BJ (cell line): ENCODE measurements at regions not wholly inside any gene's neighbourhood (a gene's known extent, or its start where the extent isn't known, plus 50 kb on each side); places are given as distances from the start of the nearest gene placed in this dataset.

ENCODE experiments used
- CTCF ChIA-PET: fragments of 350-600 bp; formaldehyde crosslinking; extraction: SDS; loops from one replicate; lab custom pipeline; 2021; ENCODE audit warnings: antibody characterized with exemption, inconsistent platforms; lab: Yijun Ruan, JAX
- POLR2A ChIA-PET: fragments of 300-600 bp; sonication (Branson Sonifier 250); formaldehyde crosslinking; extraction: SDS; loops from one replicate; lab custom pipeline; 2021; ENCODE audit warnings: antibody characterized with exemption; lab: Charles Lee
- DNase-seq: peaks from one replicate; pipeline ENCODE4 v3.0.0-alpha.2; 2011; ENCODE audit warnings: low read depth
- H3K27me3 ChIP-seq: 2 replicates; pipeline ENCODE4 v1.6.0; 2011; ENCODE audit warnings: low read length; ENCODE audit not compliant: control insufficient read depth, insufficient read depth
- H3K36me3 ChIP-seq: 2 replicates; pipeline ENCODE4 v1.5.1; 2011; ENCODE audit warnings: low read length; ENCODE audit not compliant: control insufficient read depth, insufficient read depth
- H3K4me3 ChIP-seq: 2 replicates; pipeline ENCODE4 v1.5.1; 2011; ENCODE audit warnings: low read depth, mild to moderate bottlenecking, control low read depth, low read length
- TF ChIP-seq, protein P1 (sequence below): IDR thresholded peaks from 2 replicates; pipeline ENCODE4 v1.5.1; 2011; ENCODE audit warnings: low read depth, mild to moderate bottlenecking, control low read depth, inconsistent platforms, low read length, moderate library complexity; ENCODE audit not compliant: insufficient read depth

- no peak for DNase-seq
- TF ChIP-seq, protein P1, sequence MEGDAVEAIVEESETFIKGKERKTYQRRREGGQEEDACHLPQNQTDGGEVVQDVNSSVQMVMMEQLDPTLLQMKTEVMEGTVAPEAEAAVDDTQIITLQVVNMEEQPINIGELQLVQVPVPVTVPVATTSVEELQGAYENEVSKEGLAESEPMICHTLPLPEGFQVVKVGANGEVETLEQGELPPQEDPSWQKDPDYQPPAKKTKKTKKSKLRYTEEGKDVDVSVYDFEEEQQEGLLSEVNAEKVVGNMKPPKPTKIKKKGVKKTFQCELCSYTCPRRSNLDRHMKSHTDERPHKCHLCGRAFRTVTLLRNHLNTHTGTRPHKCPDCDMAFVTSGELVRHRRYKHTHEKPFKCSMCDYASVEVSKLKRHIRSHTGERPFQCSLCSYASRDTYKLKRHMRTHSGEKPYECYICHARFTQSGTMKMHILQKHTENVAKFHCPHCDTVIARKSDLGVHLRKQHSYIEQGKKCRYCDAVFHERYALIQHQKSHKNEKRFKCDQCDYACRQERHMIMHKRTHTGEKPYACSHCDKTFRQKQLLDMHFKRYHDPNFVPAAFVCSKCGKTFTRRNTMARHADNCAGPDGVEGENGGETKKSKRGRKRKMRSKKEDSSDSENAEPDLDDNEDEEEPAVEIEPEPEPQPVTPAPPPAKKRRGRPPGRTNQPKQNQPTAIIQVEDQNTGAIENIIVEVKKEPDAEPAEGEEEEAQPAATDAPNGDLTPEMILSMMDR = no peak
- Histone ChIP-seq H3K4me3 (no peak overlapping the region), H3K36me3 (no peaks in the 10 kb centered on the region), H3K27me3 (peaks cover 8% of the 10 kb centered on the region)
- ChIA-PET CTCF (no interaction called here), POLR2A (no interaction called here)
Measured at GRCh38 chr1:113231866-113232265, 158.4 kb upstream of the MAGI3 start.

DNA sequence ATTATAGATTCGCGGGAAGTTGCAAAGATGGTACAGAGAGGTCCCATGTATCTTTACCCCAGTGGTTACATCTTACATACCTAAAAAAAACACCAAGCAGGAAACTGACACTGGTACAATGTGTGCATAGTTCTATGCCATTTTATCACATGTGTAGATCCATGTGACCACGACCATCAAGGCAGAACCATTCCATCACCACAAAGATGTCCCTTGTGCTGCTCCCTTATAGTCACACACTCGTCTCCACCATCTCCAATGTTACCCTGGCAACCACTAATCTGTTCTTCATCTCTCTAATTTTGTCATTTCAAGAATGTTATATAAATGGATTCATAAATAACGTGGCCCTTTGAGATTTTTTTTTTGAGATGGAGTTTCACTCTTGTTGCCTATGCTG, 156.9 kb upstream of the MAGI3 start:
- H3K4me3 ChIP-seq = no peak overlapping the region
- TF ChIP-seq, protein P1 = no peak
- H3K36me3 ChIP-seq = no peaks in the 10 kb centered on the region
- no peak for DNase-seq
- POLR2A ChIA-PET = no interaction called here
- CTCF ChIA-PET = no interaction called here
- H3K27me3 ChIP-seq = peaks cover 10% of the 10 kb centered on the region

- peaks cover 2% of the 10 kb centered on the region for H3K27me3 ChIP-seq
- H3K4me3 ChIP-seq = no peak overlapping the region
- CTCF ChIA-PET = no interaction called here
- TF ChIP-seq, protein P1 = no peak
- no peak for DNase-seq
- H3K36me3 ChIP-seq = no peaks in the 10 kb centered on the region
- POLR2A ChIA-PET = interaction anchor here (0.6 kb wide), 1 partner anchor 103 kb away, joined by 4 read pairs; no protein-coding TSS in a partner anchor
Measured at GRCh38 chr1:113241237-113241636, 149.1 kb upstream of the MAGI3 start.

GRCh38 chr1:113242481-113242880, 147.8 kb upstream of the MAGI3 start:
- peaks cover 2% of the 10 kb centered on the region; the same call in 1 of the 2 replicates for H3K27me3 ChIP-seq
- CTCF ChIA-PET = no interaction called here
- no peaks in the 10 kb centered on the region for H3K36me3 ChIP-seq
- TF ChIP-seq, protein P1 = no peak
- no peak for DNase-seq
- no peak overlapping the region for H3K4me3 ChIP-seq
- POLR2A ChIA-PET = no interaction called here

DNA sequence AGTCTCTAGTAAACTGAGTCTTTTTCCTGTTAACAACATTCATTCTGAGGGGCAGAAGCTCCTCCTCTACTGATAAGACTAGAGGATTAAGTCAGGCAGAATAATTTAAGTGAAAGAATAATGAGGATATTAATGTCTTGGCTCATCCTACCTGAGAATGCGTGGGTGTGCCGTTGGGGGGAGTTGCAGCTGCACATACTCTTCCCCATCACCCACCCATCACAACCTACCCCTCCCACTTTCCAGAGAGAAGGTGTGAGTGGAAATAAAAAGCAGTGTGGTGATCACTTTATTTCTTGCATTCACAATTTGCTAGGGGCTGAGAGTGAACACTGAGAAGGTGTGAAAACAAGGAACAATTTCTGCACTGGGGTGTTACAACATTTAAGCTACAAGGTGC, 146.8 kb upstream of the MAGI3 start:
- Histone ChIP-seq H3K27me3 (no peaks in the 10 kb centered on the region), H3K36me3 (no peaks in the 10 kb centered on the region), H3K4me3 (no peak overlapping the region)
- POLR2A ChIA-PET = no interaction called here
- TF ChIP-seq, protein P1 = no peak
- CTCF ChIA-PET = no interaction called here
- no peak for DNase-seq
